ENCODE measurements at regions not wholly inside any gene's neighbourhood (a gene's known extent, or its start where the extent isn't known, plus 50 kb on each side); places are given as distances from the start of the nearest gene placed in this dataset.

DNA sequence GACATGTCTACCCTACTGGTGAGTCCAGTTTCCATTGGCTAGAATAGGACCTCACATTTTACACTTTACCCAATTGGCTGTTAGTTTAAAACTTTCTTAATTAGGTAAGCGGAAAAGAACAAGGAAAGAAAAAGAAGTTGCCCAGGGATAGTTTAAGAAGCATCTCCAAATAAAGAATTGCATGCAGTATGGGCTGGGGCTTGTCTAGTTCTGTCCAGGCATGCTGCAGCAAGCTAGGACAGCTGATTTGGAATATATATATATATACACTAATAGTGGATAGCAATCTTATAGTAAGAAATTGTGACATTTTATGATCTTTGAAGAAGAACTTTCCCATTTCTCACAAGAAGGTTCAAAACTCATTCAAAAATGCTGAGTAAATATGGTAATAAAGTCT lies 90.0 kb upstream of the ERBB4 start:
- no peak for DNase-seq (ENCODE audit: extremely low read depth, low read depth)
- TF ChIP-seq, protein P1, sequence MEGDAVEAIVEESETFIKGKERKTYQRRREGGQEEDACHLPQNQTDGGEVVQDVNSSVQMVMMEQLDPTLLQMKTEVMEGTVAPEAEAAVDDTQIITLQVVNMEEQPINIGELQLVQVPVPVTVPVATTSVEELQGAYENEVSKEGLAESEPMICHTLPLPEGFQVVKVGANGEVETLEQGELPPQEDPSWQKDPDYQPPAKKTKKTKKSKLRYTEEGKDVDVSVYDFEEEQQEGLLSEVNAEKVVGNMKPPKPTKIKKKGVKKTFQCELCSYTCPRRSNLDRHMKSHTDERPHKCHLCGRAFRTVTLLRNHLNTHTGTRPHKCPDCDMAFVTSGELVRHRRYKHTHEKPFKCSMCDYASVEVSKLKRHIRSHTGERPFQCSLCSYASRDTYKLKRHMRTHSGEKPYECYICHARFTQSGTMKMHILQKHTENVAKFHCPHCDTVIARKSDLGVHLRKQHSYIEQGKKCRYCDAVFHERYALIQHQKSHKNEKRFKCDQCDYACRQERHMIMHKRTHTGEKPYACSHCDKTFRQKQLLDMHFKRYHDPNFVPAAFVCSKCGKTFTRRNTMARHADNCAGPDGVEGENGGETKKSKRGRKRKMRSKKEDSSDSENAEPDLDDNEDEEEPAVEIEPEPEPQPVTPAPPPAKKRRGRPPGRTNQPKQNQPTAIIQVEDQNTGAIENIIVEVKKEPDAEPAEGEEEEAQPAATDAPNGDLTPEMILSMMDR (IDR thresholded peaks at IDR 0.05; ENCODE audit: low read depth, low read length) = no peak

DNA sequence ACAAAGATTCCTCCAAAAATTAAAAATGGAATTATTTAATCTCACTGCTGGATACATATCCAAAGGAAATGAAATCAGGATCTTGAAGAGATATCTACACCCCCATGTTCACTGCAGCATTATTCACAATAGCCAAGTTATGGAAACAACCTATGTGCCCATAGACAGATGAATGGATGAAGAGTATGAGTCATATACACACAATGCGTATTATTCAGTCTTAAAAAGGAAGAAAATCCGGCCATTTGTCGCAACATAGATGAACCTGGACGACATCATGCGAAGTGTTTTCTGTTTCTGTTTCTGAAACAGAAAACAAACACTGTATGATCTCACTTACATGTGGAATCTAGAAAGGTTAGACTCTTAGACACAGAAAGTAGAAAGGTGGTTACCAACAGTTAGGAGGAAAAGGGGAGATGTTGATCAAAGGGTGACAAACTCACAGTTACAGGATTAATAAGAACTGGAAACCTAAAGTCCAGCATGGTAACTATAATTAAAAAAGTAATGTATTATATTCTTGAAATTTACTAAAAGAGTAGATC lies 87.8 kb upstream of the ERBB4 start:
- TF ChIP-seq, protein P1 (IDR thresholded peaks at IDR 0.05; ENCODE audit: low read depth, low read length) = no peak
- no peak for DNase-seq (ENCODE audit: extremely low read depth, low read depth)

DNA sequence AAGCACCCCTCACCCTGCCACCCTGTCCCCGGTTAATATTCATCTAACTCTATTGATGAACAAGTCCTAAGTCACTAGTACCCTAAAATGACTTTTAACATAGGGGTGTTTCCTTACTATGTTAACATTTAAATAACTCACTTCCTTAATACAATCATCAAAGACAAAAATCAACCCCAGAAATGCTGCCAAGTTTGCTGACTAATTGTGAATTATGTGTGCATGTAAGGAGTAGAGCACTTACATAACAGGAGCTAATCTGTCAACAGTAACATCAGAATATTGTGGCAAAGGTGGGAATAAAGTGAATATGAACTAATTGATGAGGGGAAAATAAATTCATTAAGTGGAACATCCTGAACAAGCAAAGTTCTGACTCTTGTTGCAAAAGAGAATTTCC lies 81.4 kb upstream of the ERBB4 start:
- TF ChIP-seq, protein P1 (IDR thresholded peaks at IDR 0.05; ENCODE audit: low read depth, low read length) = no peak
- no peak for DNase-seq (ENCODE audit: extremely low read depth, low read depth)

DNA sequence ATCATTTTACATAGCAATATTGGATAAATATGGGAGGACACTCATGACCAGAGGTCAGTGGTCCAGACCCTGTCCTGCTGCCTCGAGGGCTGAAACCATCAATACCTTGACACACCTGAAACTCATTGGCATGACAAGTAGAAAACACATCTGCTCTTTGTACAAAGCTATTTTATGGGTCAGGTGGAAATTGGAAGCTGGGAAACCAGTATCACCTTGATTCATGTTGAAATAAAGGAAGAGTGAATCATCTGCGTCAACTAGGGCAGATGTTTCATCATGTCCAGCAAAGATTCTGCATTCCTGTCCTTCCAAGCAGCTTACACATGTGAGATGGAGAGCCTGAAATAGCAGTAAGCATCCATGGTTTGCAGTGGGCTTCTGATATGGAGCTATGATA lies 80.0 kb upstream of the ERBB4 start:
- DNase-seq (ENCODE audit: extremely low read depth, low read depth) = no peak
- TF ChIP-seq, protein P1 (IDR thresholded peaks at IDR 0.05; ENCODE audit: low read depth, low read length) = no peak

DNA sequence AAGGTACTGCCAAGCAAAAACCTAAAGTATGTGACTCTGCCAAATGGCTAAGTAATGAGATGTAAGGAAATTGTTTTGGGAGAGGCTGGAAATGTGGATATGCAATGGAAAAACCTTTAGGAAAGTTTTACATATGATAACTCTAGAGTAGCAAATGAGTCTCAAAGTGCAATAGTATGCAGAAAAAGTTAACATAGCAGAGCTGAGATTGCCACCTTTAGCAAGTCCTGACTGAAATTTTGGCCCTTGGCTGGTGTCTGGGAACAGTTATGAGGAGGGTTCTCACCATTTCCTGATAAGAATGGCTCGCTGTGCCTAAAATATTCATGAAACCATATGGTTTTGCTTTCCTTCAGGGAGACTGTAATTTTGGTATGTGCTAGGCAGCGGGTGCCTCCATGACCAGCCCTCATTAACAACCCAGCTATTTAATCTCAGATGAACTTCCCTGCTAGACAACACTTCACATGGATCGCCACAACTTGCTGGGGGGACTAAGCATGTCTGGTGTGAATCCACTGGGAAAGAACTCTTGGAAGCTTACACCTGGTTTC lies 72.3 kb upstream of the ERBB4 start:
- DNase-seq (ENCODE audit: extremely low read depth, low read depth) = no peak
- TF ChIP-seq, protein P1 (IDR thresholded peaks at IDR 0.05; ENCODE audit: low read depth, low read length) = no peak

DNA sequence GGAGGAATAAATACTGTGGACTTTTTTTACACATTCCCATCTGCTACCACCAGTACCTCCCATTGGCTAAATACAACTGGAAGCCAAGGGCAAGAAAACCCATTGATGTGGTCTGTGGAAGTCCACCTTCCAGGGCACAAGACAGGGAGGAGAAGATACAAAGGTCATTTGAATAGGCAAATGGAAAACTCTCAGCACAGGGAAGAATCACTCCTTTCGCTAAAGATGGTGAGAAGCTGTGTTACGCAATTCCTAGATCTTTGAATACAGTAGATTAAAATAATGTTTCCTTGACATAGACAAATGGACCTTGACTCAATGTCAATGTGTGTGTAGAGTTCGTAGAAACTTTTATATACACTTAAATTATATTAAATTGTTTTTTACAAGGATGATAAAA lies 70.9 kb upstream of the ERBB4 start:
- TF ChIP-seq, protein P1 (IDR thresholded peaks at IDR 0.05; ENCODE audit: low read depth, low read length) = no peak
- DNase-seq (ENCODE audit: extremely low read depth, low read depth) = no peak

DNA sequence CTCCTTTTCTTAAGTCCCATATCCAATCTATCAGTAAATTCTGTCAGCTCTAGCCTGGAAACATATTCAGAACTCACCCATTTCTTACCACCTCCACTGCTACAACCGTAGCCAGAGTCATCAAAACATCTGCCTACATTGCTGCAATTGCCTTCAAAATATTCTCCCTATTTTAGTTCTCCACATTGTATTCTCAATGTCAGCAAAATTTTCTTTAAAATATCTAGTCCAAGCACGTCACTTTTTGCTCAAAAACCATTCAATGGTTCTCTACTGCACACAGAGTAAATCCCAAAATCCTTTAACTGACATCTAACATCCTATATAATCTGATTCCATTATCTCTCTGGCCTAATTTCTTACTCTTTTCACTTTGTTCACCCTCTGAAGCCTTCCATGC lies 68.5 kb upstream of the ERBB4 start:
- no peak for DNase-seq (ENCODE audit: extremely low read depth, low read depth)
- TF ChIP-seq, protein P1 (IDR thresholded peaks at IDR 0.05; ENCODE audit: low read depth, low read length) = no peak
